Hepatocyte (in vitro differentiated cells): ENCODE measurements at regions not wholly inside any gene's neighbourhood (a gene's known extent, or its start where the extent isn't known, plus 50 kb on each side); places are given as distances from the start of the nearest gene placed in this dataset.

Source experiments
- DNase-seq: peaks from one replicate; pipeline ENCODE4 v3.0.0-alpha.2; 2016; ENCODE audit warnings: low spot score
- H2AFZ ChIP-seq: fragments of 200-600 bp; sonication (generic); 2 replicates; pipeline ENCODE4 v1.6.0; 2016; ENCODE audit warnings: antibody characterized with exemption, mild to moderate bottlenecking
- H3K27ac ChIP-seq: fragments of 200-600 bp; sonication (generic); 2 replicates; pipeline ENCODE4 v1.5.1; 2016; ENCODE audit warnings: mild to moderate bottlenecking
- H3K27me3 ChIP-seq: fragments of 200-600 bp; sonication (generic); 2 replicates; pipeline ENCODE4 v1.6.1; 2016
- H3K36me3 ChIP-seq: fragments of 200-600 bp; sonication (generic); replicated peaks from 2 replicates; pipeline ENCODE4 v1.5.1; 2016; ENCODE audit warnings: low read depth; ENCODE audit not compliant: insufficient read depth
- H3K4me1 ChIP-seq: fragments of 200-600 bp; sonication (generic); 2 replicates; pipeline ENCODE4 v1.5.1; 2016; ENCODE audit warnings: mild to moderate bottlenecking, moderate library complexity; ENCODE audit not compliant: insufficient read depth
- H3K4me2 ChIP-seq: fragments of 200-600 bp; sonication (generic); 2 replicates; pipeline ENCODE4 v1.6.0; 2016
- H3K4me3 ChIP-seq: fragments of 200-600 bp; sonication (generic); 2 replicates; pipeline ENCODE4 v1.5.1; 2016; ENCODE audit warnings: mild to moderate bottlenecking
- H3K79me2 ChIP-seq: fragments of 200-600 bp; sonication (generic); 2 replicates; pipeline ENCODE4 v1.6.0; 2017; ENCODE audit warnings: mild to moderate bottlenecking
- H3K9me2 ChIP-seq: fragments of 200-600 bp; sonication (generic); replicated peaks from 2 replicates; pipeline ENCODE4 v1.6.0; 2017; ENCODE audit warnings: mild to moderate bottlenecking; ENCODE audit not compliant: insufficient read depth
- H3K9me3 ChIP-seq: fragments of 200-600 bp; sonication (generic); 2 replicates; pipeline ENCODE4 v1.5.1; 2016; ENCODE audit warnings: low read depth, mild to moderate bottlenecking
- H4K20me1 ChIP-seq: fragments of 200-600 bp; sonication (generic); 2 replicates; pipeline ENCODE4 v1.6.0; 2016; ENCODE audit warnings: mild to moderate bottlenecking; ENCODE audit not compliant: insufficient read depth, poor library complexity, severe bottlenecking
- EZH2 ChIP-seq: fragments of 200-600 bp; sonication (generic); IDR thresholded peaks from 2 replicates; pipeline ENCODE4 v1.6.1; 2016; ENCODE audit warnings: antibody characterized with exemption, mild to moderate bottlenecking, borderline replicate concordance
- EZH2phosphoT487 ChIP-seq: fragments of 200-600 bp; sonication (generic); IDR thresholded peaks from one replicate; pipeline ENCODE4 v1.6.1; 2018; ENCODE audit warnings: antibody characterized with exemption, mild to moderate bottlenecking, low read depth, moderate library complexity; ENCODE audit not compliant: unreplicated experiment, severe bottlenecking
- WGBS: methylation state at CpG from one replicate; pipeline ENCODE4 v1.1.6; 2016; ENCODE audit warnings: low lambda C conversion rate; ENCODE audit errors: missing lambda C conversion rate; 5-methylcytosine and 5-hydroxymethylcytosine counted together
- TF ChIP-seq, protein P1 (sequence below): fragments of 200-600 bp; sonication (generic); IDR thresholded peaks from 2 replicates; pipeline ENCODE4 v1.5.1; 2016; ENCODE audit warnings: antibody characterized with exemption, mild to moderate bottlenecking; ENCODE audit not compliant: poor library complexity

DNA sequence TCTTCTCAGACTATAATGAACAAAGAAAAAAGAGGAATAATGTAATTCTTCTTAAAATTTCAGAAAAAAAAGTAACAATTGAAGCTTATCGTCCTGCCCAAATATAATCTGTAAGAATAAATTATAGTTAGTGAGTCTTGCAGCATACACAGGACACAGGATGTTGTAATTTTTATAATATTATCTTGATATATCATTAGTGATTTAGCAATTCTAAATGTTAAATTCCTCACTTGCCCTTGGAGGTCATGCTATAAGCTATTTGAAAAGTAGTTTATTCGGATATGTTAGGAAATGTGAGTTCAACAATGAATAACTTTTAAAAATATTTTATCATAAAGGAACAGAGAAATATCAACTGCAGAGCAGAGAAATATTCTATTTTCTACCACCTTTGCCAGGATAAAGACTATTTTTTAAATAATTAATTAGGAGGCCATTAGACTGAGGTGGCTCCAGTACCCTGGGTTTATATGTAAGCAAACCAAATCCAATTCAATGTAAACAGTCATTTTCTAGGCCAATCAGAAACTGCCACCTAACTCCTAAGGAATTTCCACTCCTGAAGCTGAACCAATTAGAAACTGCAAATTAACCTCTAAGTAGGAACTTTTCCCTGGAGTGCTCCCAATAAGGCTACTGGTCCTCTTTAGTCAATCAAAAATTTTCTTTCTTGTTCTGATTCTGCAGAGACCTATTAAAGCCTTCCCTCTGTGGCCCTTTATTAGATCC, 1109.3 kb downstream of the ROBO2 start:
- Histone ChIP-seq H3K9me3 (no peaks in the 10 kb centered on the region), H3K27ac (no peak overlapping the region), H3K36me3 (no peaks in the 10 kb centered on the region), H3K79me2 (no peaks in the 10 kb centered on the region), H2AFZ (no peak overlapping the region), H3K9me2 (no peaks in the 10 kb centered on the region), H3K4me2 (no peak overlapping the region), H3K27me3 (no peaks in the 10 kb centered on the region), H3K4me1 (no peaks in the 10 kb centered on the region), H4K20me1 (no peaks in the 10 kb centered on the region), H3K4me3 (no peak overlapping the region)
- DNase-seq = no peak
- WGBS = 95% methylated on average over 2 of the region's 2 CpGs
- TF ChIP-seq EZH2 (no peak), EZH2phosphoT487 (no peak)
- TF ChIP-seq, protein P1, sequence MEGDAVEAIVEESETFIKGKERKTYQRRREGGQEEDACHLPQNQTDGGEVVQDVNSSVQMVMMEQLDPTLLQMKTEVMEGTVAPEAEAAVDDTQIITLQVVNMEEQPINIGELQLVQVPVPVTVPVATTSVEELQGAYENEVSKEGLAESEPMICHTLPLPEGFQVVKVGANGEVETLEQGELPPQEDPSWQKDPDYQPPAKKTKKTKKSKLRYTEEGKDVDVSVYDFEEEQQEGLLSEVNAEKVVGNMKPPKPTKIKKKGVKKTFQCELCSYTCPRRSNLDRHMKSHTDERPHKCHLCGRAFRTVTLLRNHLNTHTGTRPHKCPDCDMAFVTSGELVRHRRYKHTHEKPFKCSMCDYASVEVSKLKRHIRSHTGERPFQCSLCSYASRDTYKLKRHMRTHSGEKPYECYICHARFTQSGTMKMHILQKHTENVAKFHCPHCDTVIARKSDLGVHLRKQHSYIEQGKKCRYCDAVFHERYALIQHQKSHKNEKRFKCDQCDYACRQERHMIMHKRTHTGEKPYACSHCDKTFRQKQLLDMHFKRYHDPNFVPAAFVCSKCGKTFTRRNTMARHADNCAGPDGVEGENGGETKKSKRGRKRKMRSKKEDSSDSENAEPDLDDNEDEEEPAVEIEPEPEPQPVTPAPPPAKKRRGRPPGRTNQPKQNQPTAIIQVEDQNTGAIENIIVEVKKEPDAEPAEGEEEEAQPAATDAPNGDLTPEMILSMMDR = no peak

DNA sequence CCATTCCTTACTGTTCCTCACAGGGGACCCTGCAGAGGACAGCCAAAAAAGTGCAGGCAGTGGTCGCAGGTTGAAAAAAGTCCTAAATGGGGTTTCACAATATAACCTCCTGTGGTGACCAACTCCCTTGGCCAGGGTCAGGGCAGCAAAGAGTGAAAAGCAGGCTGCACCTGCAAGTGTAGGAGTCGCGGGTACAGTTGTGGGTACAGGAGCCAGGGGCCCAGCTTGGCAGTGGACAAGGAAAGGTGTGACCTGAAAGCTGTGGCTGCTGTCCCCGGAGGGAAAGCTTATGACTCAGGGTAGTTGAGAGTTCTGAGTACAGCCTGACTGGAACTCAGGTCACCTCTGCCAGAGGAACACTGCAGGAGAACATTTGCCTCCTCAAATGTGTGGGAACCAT, 1114.1 kb downstream of the ROBO2 start:
- Histone ChIP-seq H3K9me3 (no peaks in the 10 kb centered on the region), H3K4me2 (no peak overlapping the region), H3K79me2 (no peaks in the 10 kb centered on the region), H4K20me1 (no peaks in the 10 kb centered on the region), H2AFZ (no peak overlapping the region), H3K27me3 (no peaks in the 10 kb centered on the region), H3K4me3 (no peak overlapping the region), H3K9me2 (no peaks in the 10 kb centered on the region), H3K4me1 (no peaks in the 10 kb centered on the region), H3K27ac (no peak overlapping the region), H3K36me3 (no peaks in the 10 kb centered on the region)
- TF ChIP-seq EZH2phosphoT487 (no peak), EZH2 (no peak)
- TF ChIP-seq, protein P1 = no peak
- WGBS = 92% methylated on average over 4 of the region's 4 CpGs
- no peak for DNase-seq

GRCh38 chr3:78154521-78155186, 1114.8 kb downstream of the ROBO2 start:
- Histone ChIP-seq H3K4me1 (no peaks in the 10 kb centered on the region), H3K27me3 (no peaks in the 10 kb centered on the region)
- no peak for DNase-seq

More at GRCh38 chr3:78154521-78155186, 1114.8 kb downstream of the ROBO2 start:
- no peak overlapping the region for H3K4me2 ChIP-seq
- TF ChIP-seq EZH2phosphoT487 (no peak), EZH2 (no peak)
- TF ChIP-seq, protein P1 = no peak
- H2AFZ ChIP-seq = no peak overlapping the region
- no peak overlapping the region for H3K4me3 ChIP-seq
- no peaks in the 10 kb centered on the region for H3K9me3 ChIP-seq
- H3K27ac ChIP-seq = no peak overlapping the region
- no peaks in the 10 kb centered on the region for H3K36me3 ChIP-seq
- no peaks in the 10 kb centered on the region for H3K79me2 ChIP-seq
- no peaks in the 10 kb centered on the region for H4K20me1 ChIP-seq
- 92% methylated on average over 3 of the region's 3 CpGs for WGBS
- H3K9me2 ChIP-seq = no peaks in the 10 kb centered on the region
